KMS-11 (cell line): ENCODE measurements at regions not wholly inside any gene's neighbourhood (a gene's known extent, or its start where the extent isn't known, plus 50 kb on each side); places are given as distances from the start of the nearest gene placed in this dataset.
"Not testable (repeated sequence)": the region's sequence is repeated elsewhere in the genome, so short reads cannot be mapped to it uniquely, and the experiment has no call there.

Source experiments
- H2AFZ ChIP-seq: fragments of 200-600 bp; sonication (generic); 2 replicates; pipeline ENCODE4 v1.6.1; 2016; ENCODE audit warnings: antibody characterized with exemption, mixed run types, low read depth
- H3K27ac ChIP-seq: fragments of 200-600 bp; sonication (generic); 2 replicates; pipeline ENCODE4 v1.6.1; 2016; ENCODE audit warnings: mild to moderate bottlenecking, mixed run types
- H3K27me3 ChIP-seq: fragments of 200-600 bp; sonication (generic); 2 replicates; pipeline ENCODE4 v1.6.1; 2017; ENCODE audit warnings: mild to moderate bottlenecking, low read depth, mixed run types, moderate library complexity; ENCODE audit not compliant: insufficient read depth
- H3K36me3 ChIP-seq: fragments of 200-600 bp; sonication (generic); 2 replicates; pipeline ENCODE4 v1.6.1; 2017; ENCODE audit warnings: mild to moderate bottlenecking, mixed run types; ENCODE audit not compliant: insufficient read depth
- H3K4me1 ChIP-seq: fragments of 200-600 bp; sonication (generic); 2 replicates; pipeline ENCODE4 v1.6.1; 2016; ENCODE audit warnings: mild to moderate bottlenecking, low read depth, mixed run types; ENCODE audit not compliant: poor library complexity, severe bottlenecking
- H3K4me2 ChIP-seq: fragments of 200-600 bp; sonication (generic); 2 replicates; pipeline ENCODE4 v1.7.0; 2016; ENCODE audit warnings: mild to moderate bottlenecking, mixed run types
- H3K4me3 ChIP-seq: fragments of 200-600 bp; sonication (generic); IDR thresholded peaks from 2 replicates; pipeline ENCODE4 v1.6.1; 2017; ENCODE audit warnings: low read depth, low read length, mixed read lengths; ENCODE audit not compliant: insufficient read depth
- H3K79me2 ChIP-seq: fragments of 200-600 bp; sonication (generic); 2 replicates; pipeline ENCODE4 v1.6.1; 2016; ENCODE audit warnings: low read depth, mixed run types; ENCODE audit not compliant: insufficient read depth
- H3K9ac ChIP-seq: fragments of 200-600 bp; sonication (generic); 2 replicates; pipeline ENCODE4 v1.6.1; 2016; ENCODE audit warnings: mild to moderate bottlenecking, mixed run types
- H4K20me1 ChIP-seq: fragments of 200-600 bp; sonication (generic); 2 replicates; pipeline ENCODE4 v1.6.1; 2016; ENCODE audit warnings: mild to moderate bottlenecking, mixed run types; ENCODE audit not compliant: insufficient read depth
- TF ChIP-seq, protein P1 (sequence below): fragments of 200-600 bp; sonication (generic); conservative IDR thresholded peaks from 2 replicates; pipeline ENCODE4 v1.6.1; 2017; ENCODE audit warnings: low read depth, mild to moderate bottlenecking, antibody characterized with exemption, low read length, moderate library complexity, mixed read lengths

DNA sequence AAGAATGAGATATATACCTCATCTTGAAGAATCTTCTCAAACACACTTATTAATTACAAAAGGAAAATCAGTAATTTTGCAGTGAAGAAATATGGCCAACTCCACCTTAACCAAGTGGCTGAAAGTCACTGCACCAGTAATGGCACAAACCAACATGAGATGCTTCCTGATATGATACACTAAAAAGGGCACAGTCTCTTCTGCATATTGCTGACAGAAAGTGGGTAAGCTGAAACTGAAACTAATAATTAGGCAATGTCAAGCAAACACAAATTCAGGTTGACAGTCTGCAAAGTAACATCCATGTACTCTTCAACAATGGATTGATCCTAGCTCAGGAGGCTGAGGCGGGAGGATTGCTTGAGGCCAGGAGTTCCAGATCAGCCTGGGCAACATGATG lies 56.1 kb downstream of the ZNF22 start:
- not testable (repeated sequence) for H3K4me2 ChIP-seq, H3K9ac ChIP-seq, H3K4me3 ChIP-seq, H3K27ac ChIP-seq, H3K79me2 ChIP-seq, H2AFZ ChIP-seq, H3K27me3 ChIP-seq, H3K36me3 ChIP-seq, H4K20me1 ChIP-seq
- peaks cover 23% of the 10 kb centered on the region for H3K4me1 ChIP-seq

GRCh38 chr10:45058580-45058979 lies 57.9 kb downstream of the ZNF22 start:
- TF ChIP-seq, protein P1, sequence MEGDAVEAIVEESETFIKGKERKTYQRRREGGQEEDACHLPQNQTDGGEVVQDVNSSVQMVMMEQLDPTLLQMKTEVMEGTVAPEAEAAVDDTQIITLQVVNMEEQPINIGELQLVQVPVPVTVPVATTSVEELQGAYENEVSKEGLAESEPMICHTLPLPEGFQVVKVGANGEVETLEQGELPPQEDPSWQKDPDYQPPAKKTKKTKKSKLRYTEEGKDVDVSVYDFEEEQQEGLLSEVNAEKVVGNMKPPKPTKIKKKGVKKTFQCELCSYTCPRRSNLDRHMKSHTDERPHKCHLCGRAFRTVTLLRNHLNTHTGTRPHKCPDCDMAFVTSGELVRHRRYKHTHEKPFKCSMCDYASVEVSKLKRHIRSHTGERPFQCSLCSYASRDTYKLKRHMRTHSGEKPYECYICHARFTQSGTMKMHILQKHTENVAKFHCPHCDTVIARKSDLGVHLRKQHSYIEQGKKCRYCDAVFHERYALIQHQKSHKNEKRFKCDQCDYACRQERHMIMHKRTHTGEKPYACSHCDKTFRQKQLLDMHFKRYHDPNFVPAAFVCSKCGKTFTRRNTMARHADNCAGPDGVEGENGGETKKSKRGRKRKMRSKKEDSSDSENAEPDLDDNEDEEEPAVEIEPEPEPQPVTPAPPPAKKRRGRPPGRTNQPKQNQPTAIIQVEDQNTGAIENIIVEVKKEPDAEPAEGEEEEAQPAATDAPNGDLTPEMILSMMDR = no peak
- Histone ChIP-seq H3K4me2 (no peak overlapping the region), H4K20me1 (no peaks in the 10 kb centered on the region), H3K36me3 (no peaks in the 10 kb centered on the region), H3K79me2 (no peaks in the 10 kb centered on the region), H3K4me3 (no peak overlapping the region), H3K27me3 (no peaks in the 10 kb centered on the region), H3K9ac (no peak overlapping the region), H3K27ac (no peak overlapping the region), H3K4me1 (peaks cover 10% of the 10 kb centered on the region), H2AFZ (no peak overlapping the region)

DNA sequence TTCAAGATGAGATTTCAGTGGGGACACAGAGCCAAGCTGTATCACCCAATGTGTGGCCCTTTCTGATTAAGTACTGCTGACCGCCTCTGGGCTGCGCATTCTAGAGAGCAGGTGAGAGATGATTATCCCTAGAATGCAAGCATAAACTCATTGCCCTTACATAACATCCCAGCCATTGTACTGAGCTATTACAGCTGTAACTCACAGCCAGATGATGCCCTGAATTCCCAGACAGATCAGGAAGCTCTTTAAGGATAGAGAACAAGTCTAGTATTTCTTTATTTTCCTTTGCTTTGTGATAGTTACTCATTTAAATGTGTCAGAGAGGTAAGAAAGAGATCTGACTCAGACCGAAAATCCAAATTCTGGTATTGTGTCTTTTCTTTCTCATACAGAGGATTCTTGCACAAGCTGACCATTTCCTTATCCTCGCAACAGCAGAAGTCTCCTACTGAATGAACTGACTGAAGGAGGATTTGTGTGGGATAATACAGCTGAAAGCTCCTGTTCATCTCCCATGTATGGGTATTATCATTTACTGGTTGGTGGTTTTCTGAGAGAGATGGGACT lies 58.4 kb downstream of the ZNF22 start:
- Histone ChIP-seq H3K4me3 (no peak overlapping the region), H3K9ac (no peak overlapping the region), H3K4me2 (no peak overlapping the region), H3K27ac (no peak overlapping the region), H3K4me1 (peaks cover 10% of the 10 kb centered on the region), H2AFZ (no peak overlapping the region), H4K20me1 (no peaks in the 10 kb centered on the region), H3K27me3 (no peaks in the 10 kb centered on the region), H3K36me3 (no peaks in the 10 kb centered on the region), H3K79me2 (no peaks in the 10 kb centered on the region)
- TF ChIP-seq, protein P1 = no peak

DNA sequence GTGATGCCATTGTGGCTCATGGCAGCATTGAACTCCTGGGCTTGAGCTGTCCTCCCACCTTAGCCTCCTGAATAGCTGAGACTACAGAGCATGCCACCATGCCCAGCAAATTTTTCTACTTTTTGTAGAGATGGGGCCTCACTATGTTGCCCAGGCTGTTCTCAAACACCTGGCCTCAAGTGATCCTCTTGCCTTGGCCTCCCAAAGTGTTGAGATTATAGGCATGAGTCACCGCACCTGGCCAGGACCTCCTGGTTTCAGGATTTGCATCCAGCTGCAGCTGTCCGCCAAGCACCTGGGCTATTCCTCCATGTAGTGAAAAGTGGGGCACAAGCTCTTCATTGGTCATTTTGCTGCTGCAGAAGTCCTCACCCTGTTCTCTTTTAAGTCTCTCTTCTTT lies 58.9 kb downstream of the ZNF22 start:
- TF ChIP-seq, protein P1 = no peak
- no peak overlapping the region for H3K4me3 ChIP-seq
- no peaks in the 10 kb centered on the region for H3K36me3 ChIP-seq
- no peaks in the 10 kb centered on the region for H3K79me2 ChIP-seq
- no peak overlapping the region for H3K4me2 ChIP-seq
- H3K27me3 ChIP-seq = no peaks in the 10 kb centered on the region
- H4K20me1 ChIP-seq = no peaks in the 10 kb centered on the region
- H3K9ac ChIP-seq = no peak overlapping the region
- H3K27ac ChIP-seq = no peak overlapping the region
- peaks cover 10% of the 10 kb centered on the region for H3K4me1 ChIP-seq
- H2AFZ ChIP-seq = no peak overlapping the region

DNA sequence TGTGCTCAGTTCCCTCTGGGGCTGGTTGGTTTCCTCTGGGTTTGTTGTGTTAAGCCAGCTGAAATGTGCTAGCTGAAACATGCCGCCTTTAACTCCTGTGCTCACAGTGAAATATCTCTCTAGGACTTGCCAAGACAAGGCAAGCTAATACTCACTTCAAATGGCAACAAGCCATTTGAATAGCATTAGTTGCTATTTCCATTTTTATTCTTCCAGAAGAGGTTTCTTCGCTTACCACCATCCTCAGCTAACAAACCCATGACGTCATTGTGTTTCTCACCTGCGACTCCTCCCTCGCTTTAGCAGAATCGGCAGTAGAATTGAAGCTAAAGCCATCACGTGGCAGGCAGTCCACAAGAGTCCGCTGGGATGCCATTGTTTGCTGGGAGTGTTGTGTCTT lies 61.3 kb downstream of the ZNF22 start:
- Histone ChIP-seq H3K79me2 (no peaks in the 10 kb centered on the region), H3K27me3 (no peaks in the 10 kb centered on the region), H3K36me3 (no peaks in the 10 kb centered on the region), H3K4me1 (peaks cover 15% of the 10 kb centered on the region), H2AFZ (no peak overlapping the region), H3K9ac (no peak overlapping the region), H3K4me2 (no peak overlapping the region), H3K4me3 (no peak overlapping the region), H4K20me1 (no peaks in the 10 kb centered on the region), H3K27ac (no peak overlapping the region)
- TF ChIP-seq, protein P1 = no peak
